ENCODE measurements at regions not wholly inside any gene's neighbourhood (a gene's known extent, or its start where the extent isn't known, plus 50 kb on each side); places are given as distances from the start of the nearest gene placed in this dataset.

DNA sequence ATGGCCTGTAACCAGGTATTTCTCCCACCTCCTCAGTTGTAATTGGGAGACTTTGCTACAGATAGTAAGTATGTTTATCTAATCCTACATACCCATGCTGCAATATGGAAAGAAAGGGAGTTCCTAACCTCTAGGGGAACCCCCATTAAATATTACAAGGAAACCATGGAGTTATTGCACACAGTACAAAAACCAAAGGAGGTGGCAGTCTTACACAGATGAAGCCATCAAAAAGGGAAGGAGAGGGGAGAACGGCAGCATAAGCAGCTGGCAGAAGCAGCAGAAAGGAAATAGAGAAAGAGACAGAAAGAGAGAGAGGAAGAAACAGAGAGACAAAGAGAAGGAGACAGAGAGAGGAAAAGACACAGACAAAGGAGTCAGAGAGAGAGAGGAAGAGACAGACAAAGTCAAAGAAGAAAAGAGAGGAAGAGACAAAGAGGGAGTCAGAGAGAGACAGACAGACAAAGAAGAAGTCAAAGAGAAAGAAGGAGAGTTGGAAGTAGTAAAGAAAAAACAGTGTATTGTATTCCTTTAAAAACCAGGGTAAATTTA lies 142.9 kb downstream of the FASLG start:
- intact Hi-C loops (cut with DNase I), result no loop called here
- TF ChIP-seq, protein P1, sequence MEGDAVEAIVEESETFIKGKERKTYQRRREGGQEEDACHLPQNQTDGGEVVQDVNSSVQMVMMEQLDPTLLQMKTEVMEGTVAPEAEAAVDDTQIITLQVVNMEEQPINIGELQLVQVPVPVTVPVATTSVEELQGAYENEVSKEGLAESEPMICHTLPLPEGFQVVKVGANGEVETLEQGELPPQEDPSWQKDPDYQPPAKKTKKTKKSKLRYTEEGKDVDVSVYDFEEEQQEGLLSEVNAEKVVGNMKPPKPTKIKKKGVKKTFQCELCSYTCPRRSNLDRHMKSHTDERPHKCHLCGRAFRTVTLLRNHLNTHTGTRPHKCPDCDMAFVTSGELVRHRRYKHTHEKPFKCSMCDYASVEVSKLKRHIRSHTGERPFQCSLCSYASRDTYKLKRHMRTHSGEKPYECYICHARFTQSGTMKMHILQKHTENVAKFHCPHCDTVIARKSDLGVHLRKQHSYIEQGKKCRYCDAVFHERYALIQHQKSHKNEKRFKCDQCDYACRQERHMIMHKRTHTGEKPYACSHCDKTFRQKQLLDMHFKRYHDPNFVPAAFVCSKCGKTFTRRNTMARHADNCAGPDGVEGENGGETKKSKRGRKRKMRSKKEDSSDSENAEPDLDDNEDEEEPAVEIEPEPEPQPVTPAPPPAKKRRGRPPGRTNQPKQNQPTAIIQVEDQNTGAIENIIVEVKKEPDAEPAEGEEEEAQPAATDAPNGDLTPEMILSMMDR (IDR thresholded peaks at IDR 0.05), result no peak
- no peak for TF ChIP-seq POLR2A (IDR thresholded peaks at IDR 0.05)
- Histone ChIP-seq H3K9me3 (no peaks in the 10 kb centered on the region), H3K27ac (no peak overlapping the region), H3K36me3 (replicated peaks in 1 of 2; ENCODE audit: insufficient read depth in 1 of 2, low read depth in 2 of 2) (no peaks in the 10 kb centered on the region), H3K4me3 (no peak overlapping the region), H3K27me3 (no peaks in the 10 kb centered on the region), H3K4me1 (no peaks in the 10 kb centered on the region)
- DNase-seq (no peak), ATAC-seq (no peak)
- WGBS, 2 donors, result 60 to 74% methylated on average over 1 of the region's 1 CpG

DNA sequence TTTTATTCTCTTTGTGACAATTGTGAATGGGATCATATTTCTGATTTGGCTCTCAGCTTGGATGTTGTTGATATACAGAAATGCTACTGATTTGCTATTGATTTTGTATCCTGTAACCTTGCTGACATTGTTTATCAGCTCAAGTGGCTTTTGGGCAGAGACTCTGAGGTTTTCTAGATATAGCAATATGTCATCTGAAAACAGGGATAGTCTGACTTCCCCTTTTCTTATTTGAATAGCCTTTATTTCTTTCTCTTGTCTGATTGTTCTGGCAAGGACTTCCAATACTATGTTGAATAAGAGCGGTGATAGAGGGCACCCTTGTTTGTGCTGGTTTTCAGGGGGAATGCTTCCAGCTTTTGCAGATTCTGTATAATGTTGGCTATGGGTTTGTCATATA lies 150.8 kb downstream of the FASLG start:
- DNase-seq (no peak), ATAC-seq (no peak)
- TF ChIP-seq, protein P1 (IDR thresholded peaks at IDR 0.05), result no peak
- no peak for TF ChIP-seq POLR2A (IDR thresholded peaks at IDR 0.05)
- Histone ChIP-seq H3K9me3 (no peaks in the 10 kb centered on the region), H3K36me3 (replicated peaks in 1 of 2; ENCODE audit: insufficient read depth in 1 of 2, low read depth in 2 of 2) (no peaks in the 10 kb centered on the region), H3K4me3 (no peak overlapping the region), H3K27ac (no peak overlapping the region), H3K27me3 (no peaks in the 10 kb centered on the region), H3K4me1 (no peaks in the 10 kb centered on the region)
- intact Hi-C loops (cut with DNase I), result no loop called here
- 86 to 93% methylated on average over 1 of the region's 1 CpG for WGBS, 2 donors

DNA sequence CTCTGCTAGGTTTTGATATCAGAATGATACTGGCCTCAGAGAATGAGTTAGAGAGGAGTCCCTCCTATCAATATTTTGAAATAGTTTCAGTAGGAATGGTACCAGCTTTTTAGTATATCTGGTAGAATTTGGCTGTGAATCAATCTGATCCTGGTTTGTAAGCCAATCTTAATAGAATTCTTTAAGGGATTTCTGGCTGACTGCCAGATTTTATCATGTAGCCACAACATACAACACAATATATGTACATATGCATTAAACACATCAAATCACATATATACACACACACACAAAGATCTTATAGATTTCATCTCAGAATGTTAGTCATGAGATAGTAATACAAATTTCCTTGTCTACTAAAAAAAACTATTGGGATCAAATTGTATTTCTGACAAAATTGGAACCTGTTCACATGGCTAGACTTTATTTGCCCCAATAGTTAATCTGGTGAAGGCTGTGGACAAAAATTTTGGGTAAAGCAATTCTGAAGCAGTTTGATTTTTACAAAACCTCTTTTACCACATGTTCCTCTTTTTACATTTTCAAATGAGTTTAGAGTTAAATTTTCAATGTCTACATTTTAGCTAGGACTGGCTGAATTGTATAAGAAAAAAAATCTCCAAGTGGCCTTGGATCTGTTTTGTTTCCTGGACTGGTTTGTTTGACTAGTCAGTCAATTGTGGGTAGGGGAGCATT lies 151.7 kb downstream of the FASLG start:
- intact Hi-C loops (cut with DNase I), result no loop called here
- ATAC-seq, result no peak
- no peaks in the 10 kb centered on the region for H3K9me3 ChIP-seq

DNA sequence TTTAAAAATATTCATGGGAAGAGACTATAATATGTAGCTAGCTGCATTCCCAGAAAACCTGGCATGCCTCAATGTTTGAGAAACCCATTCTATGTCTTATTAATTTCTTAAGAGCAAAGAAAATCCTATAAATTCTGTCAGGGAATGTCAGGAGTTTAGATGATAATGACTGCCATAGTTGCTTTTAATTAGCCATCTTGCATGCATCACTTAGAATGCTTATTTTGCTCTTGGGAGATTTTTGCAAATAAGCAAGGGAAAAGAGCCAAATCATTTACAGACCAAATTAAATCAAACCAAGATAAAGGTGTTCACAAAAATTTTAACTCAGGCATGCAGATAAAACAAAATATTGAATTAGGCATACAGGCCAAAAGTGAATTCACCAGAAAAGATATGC lies 152.8 kb downstream of the FASLG start:
- DNase-seq, result no peak
- intact Hi-C loops (cut with DNase I), result no loop called here
- no peaks in the 10 kb centered on the region for H3K36me3 ChIP-seq (replicated peaks in 1 of 2; ENCODE audit: insufficient read depth in 1 of 2, low read depth in 2 of 2)
- H3K27ac ChIP-seq, result no peak overlapping the region
- no peaks in the 10 kb centered on the region for H3K27me3 ChIP-seq
- H3K9me3 ChIP-seq, result no peaks in the 10 kb centered on the region
- no peak for ATAC-seq
- no peaks in the 10 kb centered on the region for H3K4me1 ChIP-seq
- TF ChIP-seq POLR2A (IDR thresholded peaks at IDR 0.05), result no peak
- TF ChIP-seq, protein P1 (IDR thresholded peaks at IDR 0.05), result no peak
- H3K4me3 ChIP-seq, result no peak overlapping the region

More for the DNA sequence above, 151.7 kb downstream of the FASLG start:
- Histone ChIP-seq H3K4me1 (no peaks in the 10 kb centered on the region), H3K36me3 (replicated peaks in 1 of 2; ENCODE audit: insufficient read depth in 1 of 2, low read depth in 2 of 2) (no peaks in the 10 kb centered on the region), H3K4me3 (no peak overlapping the region), H3K27me3 (no peaks in the 10 kb centered on the region), H3K27ac (no peak overlapping the region)
- TF ChIP-seq POLR2A (IDR thresholded peaks at IDR 0.05), result no peak
- TF ChIP-seq, protein P1 (IDR thresholded peaks at IDR 0.05), result no peak
- DNase-seq, result no peak

DNA sequence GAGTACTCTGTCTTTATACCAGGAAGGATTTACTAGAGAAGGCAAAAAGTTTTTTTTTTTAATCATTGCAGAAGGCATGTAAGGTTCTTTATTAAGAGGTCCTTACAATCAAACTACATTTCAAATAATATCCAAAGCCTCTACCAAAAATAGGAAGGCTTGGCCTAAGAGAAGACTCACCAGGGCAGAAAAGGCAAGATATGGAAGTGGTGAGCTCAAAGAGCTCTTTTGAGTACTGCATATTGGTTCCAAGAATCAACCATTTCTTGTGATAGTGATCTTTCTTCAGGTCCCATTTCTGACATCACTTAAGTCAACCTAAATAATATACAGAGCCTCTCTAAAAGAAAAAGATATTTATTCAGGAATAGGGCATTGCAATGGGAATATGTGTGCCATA lies 153.2 kb downstream of the FASLG start:
- Histone ChIP-seq H3K27me3 (no peaks in the 10 kb centered on the region), H3K27ac (no peak overlapping the region), H3K36me3 (replicated peaks in 1 of 2; ENCODE audit: insufficient read depth in 1 of 2, low read depth in 2 of 2) (no peaks in the 10 kb centered on the region), H3K4me3 (no peak overlapping the region), H3K9me3 (no peaks in the 10 kb centered on the region), H3K4me1 (no peaks in the 10 kb centered on the region)
- no peak for ATAC-seq
- intact Hi-C loops (cut with DNase I), result no loop called here
- TF ChIP-seq, protein P1 (IDR thresholded peaks at IDR 0.05), result no peak
- no peak for TF ChIP-seq POLR2A (IDR thresholded peaks at IDR 0.05)
- no peak for DNase-seq
